ENCODE measurements at regions not wholly inside any gene's neighbourhood (a gene's known extent, or its start where the extent isn't known, plus 50 kb on each side); places are given as distances from the start of the nearest gene placed in this dataset.
"Not testable (repeated sequence)": the region's sequence is repeated elsewhere in the genome, so short reads cannot be mapped to it uniquely, and the experiment has no call there.

DNA sequence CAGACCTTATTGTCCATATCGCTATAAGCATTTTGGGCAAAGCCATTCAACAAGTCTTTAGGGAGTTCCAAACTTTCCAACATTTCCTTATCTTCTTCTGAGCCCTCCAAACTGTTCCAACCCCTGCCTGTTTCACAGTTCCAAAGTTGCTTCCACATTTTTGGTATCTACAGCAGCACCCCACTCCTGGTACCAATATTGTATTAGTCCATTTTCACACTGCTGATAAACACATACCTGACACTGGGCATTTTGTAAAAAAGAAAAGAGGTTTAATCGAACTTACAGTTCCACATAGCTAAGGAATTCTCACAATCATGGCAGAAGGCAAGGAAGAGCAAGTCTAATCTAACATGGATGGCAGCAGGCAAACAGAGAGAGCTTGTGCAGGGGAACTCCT, 834.1 kb upstream of the GBE1 start:
- no peak for DNase-seq

DNA sequence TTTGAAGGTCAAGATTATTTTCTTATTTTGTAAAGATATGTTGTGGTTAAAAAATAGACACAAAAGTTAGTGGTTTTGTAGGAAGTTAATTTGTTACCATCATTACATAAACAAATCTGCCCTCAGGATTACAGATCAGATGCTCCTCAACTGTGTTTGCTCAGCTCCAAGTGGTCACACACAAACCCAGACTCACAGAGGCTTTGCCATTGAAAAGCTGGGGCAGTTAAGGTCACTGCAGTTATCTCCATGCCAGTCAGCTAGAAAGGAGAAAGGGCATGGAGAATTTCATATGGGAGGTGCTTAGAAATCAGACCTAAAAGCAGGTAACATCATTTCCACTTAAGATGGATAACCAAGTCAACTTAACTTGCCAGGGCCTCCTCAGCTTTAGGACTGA, 825.7 kb upstream of the GBE1 start:
- no peak for DNase-seq

DNA sequence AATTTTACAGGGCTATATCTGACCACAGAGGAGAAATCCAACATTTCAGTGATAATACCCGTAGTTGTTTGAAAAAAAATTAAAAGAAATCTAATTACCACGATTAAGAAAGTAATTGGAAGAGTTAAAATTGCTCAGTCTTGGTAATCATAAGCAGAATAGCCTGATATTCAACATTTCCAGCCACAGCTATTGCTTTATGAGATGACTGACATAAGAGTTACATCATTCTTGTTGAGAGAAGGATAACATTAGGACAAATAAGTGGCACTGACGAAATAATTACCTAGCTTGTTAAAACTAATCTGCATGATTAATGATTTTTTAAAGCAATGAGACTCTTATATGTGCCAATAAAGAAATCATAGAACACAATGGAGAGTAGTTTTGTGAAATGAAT, 825.0 kb upstream of the GBE1 start:
- DNase-seq, result no peak

DNA sequence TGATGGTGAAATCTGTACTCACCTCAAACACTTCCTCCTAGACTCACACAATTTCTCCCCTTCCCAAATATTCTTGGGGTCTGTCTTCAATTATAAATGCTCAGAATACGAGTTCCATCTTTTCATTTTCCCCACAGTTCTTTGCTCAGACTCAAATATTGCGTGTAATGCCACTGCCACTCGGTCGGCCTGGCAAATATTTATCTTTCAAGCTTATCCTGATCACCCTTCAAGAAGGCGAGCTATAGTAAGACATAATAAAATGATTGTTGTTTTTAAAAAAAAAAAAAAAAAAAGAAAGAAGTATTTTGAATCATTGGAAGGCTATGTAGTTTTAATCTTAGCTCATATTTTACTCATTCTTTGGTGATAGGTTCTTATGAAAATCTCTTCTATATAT, 824.6 kb upstream of the GBE1 start:
- DNase-seq, result not testable (repeated sequence)

DNA sequence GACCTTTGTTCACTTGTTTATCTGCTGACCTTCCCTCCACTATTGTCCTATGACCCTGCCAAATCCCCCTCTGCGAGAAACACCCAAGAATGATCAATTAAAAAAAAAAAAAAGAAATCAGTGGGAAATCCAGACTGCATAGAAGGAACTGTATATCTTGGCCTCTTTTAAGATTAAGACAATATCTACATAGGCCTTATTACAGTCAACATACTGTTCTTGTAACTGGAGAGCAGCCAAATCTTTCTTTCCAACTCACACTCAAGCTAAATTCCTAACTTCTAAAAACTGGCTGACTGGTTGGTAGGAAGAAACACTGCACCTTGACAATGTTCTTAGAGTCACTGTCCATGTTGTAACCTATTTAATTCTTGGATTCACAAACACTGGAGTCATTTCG, 824.1 kb upstream of the GBE1 start:
- DNase-seq, result not testable (repeated sequence)

DNA sequence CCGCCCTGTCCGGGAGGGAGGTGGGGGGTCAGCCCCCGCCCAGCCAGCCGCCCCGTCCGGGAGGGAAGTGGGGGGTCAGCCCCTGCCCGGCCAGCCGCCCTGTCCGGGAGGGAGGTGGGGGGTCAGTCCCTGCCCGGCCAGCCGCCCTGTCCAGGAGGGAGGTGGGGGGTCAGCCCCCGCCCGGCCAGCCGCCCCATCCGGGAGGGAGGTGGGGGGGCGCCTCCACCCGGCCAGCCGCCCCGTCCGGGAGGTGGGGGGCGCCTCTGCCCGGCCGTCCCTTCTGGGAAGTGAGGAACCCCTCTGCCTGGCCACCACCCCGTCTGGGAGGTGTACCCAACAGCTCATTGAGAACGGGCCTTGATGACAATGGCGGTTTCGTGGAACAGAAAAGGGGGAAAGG, 823.4 kb upstream of the GBE1 start:
- DNase-seq, result not testable (repeated sequence)

DNA sequence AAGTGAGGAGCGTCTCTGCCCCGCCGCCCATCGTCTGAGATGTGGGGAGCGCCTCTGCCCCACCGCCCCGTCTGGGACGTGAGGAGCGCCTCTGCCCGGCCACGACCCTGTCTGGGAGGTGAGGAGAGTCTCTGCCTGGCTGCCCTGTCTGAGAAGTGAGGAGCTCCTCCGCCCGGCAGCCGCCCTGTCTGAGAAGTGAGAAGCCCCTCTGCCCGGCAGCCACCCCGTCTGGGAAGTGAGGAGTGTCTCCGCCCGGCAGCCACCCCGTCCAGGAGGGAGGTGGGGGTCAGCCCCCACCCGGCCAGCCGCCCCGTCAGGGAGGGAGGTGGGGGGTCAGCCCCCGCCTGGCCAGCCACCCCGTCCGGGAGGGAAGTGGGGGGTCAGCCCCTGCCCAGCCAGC, 823.0 kb upstream of the GBE1 start:
- not testable (repeated sequence) for DNase-seq

DNA sequence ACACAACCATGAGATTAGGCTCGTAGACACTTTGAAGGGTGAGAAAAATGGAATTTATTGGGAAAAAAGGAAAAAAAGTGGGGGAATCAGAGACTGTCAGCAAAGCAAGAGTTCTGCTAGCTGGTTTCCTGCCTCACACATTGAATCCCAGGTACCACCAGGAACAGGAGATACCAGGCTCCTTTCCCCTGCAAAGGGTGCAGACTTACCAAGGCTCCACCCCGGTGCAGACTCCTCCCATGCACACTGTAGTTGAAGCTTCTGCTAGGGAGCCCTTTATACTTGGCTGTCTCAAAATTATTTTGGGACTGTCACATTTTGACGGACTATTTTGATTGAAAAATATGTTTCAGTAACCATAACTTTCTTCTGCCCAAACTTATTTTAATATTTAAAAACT, 819.9 kb upstream of the GBE1 start:
- DNase-seq, result no peak

DNA sequence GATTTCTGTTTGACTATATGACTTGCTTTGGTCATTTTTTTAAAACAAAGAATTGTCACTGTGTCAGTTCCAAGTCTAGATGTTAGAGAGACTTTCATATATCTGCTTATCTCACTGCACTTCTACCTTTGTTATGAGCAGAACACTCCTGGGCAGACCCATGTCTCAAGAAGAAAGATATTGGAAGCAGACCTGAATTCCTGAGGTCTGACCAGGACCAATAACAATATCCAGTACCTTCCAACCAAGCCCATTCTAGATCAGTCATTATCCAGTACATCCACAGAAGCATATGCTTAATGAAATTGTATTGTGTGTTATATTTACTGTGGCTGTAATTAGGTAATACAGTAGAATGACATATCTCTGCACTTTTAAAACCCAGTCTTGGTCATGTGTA, 811.3 kb upstream of the GBE1 start:
- no peak for DNase-seq

DNA sequence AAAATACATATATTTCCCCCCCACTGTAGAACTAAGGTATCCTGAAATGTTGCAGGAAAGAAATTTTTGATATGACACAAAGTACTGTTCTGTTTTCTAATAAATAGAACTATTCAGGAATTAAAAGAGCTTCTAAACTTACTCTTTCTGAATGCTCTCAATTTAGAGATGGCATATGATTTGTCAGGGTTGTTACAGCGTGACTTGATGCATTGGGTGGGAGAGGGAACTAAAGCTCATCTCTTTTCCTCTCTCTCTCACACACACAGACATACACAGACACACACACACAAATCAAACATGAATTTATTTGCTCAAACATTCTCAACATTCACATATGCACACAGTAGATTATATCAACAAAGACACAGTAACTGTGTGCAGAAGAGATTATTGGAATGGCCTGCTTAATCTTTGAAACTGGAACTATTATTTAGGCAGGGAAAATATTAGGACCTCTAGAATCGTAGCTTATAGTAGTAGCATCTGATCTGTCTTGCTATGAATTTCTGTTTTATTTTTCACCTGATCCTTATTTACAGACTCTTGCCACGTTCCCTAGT, 807.4 kb upstream of the GBE1 start:
- DNase-seq, result no peak

DNA sequence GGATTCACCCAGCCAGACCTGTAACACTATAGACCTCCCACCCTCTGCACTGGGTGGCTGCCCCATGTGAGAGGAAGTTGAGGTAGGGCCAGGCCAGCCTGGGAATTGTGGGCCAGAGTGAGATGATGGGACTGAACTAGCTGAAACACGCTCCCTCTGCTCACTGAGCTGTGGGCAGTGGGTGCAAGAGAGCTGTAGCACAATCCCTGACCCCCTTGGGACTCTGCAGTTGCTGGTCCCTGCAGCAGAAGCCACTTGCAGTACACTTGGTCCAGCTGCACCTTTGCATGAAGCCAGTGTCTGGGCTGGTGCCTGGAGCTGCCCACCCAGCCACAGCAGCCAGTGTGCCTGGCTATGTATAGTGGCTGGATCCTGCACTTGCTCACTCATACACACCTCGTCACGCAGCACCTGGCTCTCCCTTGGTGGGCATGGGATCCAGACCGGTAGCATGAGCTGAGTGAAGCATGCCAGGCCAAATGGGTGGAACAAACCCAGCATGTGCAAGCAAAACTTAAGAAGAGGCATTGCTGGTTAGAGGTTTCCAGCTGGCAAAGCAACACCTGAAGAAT, 805.7 kb upstream of the GBE1 start:
- no peak for DNase-seq

DNA sequence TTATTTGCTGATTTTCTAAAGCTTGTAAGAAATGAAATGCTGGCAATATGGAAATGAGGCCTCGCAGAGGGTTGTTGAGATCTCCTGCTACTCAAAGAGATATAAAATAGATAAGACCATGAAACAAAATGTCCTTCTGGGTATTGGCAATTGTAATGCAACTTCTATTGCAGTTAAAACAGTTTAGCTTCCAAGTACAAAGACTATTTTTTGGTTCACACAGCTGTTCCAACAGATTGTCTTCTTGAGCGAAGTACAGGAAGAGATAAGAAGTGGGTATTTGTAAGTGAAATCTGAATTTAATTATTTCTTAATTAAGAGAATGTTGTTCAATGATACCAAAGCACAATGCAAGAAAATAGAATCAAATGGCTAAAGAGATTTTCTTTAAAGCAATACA, 801.5 kb upstream of the GBE1 start:
- DNase-seq, result no peak

DNA sequence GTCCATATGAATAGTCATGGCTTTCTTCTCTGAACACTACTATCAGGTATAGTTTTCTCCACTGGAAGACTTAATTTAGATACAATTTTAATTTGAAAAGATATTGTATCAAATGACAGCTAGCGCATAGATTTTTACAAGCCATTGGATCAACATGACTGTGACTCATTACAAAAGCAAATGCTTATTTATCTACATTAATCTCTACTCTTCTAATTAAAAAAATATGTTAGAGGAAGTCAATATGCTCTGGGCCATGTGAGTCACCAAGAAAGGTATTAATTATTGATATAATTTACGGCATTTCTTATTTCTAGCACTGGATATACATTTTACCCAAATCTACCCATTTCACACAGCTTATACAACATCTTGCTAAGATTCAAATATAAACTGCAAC, 800.3 kb upstream of the GBE1 start:
- no peak for DNase-seq

DNA sequence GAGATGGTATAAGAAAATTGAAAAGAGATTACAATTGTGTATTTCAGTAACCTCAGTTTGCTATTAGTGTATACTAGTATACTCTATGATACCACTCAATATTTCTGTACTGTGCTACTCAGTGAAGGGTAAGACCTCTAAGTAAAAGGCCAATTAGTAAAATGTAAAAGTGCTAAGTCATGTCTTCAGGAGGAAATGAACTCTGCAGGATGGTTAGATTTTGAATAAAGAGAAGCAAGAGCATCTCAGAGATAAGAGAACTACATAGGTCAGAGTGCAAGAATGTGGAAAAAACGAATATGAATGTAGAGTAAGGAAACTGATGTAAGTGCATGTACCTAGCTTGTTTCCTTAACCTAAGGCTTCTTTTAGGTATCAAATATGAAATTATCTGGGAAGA, 796.6 kb upstream of the GBE1 start:
- no peak for DNase-seq

DNA sequence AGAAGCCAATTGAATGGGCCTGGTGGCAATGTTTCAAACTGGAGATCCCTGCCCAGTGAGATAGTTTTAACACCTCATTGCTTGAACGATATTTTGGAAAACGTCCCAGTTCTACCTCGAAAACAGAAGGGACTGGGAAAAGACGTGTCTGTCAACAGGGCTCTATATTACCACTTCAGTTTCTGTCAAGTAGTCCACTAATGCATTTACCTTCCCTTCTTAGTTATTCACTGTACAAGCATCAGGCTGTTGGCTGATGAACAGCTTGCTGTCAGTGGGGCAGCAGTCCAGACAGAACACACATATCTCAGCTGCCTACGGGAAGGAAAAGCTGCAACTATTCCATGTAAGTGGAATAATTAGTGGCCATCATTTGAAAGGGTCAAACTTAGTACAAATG, 794.7 kb upstream of the GBE1 start:
- no peak for DNase-seq

DNA sequence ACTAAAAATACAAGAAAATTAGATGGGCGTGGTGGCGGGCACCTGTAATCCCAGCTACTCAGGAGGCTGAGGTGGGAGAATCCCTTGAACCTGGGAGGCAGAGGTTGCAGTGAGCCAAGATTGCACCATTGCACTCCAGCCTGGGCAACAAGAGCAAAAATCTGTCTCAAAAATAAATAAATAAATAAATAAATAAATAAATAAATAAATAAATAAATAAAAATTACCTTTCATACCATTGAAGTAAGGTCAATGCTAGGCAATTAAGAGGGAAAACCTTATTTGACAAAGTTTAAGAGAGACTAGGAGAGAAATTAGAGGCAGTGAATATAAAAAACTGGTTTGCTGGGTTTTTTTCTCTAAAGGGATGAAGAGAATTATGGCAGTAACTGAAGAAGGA, 781.1 kb upstream of the GBE1 start:
- not testable (repeated sequence) for DNase-seq

DNA sequence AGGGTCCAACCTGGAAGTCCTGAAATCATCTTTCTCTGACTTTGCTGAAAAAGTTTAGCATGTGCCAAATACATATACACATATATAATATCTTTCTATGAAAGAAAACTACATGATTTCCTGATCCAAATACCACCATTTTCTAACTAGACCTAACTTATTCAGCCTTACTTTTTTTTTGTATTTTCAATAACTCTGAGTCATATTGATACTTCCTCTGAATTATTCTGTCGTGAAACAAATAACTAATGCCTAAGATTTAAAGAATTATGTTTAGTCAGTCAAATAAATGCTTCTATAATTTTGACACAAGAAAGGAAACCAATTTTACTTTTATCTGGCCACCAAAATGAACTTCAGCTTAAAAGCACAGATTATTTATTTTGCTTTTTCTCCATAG, 760.2 kb upstream of the GBE1 start:
- DNase-seq, result no peak

DNA sequence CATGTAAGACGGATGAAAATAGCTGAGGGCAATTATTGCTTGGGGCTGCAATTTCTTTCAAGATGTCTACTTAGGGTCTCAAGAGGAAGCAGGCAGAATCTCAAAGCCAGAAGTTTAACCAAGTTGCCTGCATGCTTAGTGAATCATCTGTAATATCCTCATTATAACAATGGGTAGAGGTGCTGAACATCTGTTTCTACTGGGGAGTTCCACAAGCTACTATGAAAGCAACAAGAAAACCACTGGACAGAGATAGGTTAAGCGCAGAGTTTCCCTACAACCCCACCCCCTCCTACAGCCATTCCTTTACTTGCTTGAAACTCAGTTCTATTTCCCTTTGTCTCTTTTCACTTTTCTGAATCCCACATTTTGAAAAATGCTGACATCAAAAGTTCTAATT, 759.4 kb upstream of the GBE1 start:
- no peak for DNase-seq

DNA sequence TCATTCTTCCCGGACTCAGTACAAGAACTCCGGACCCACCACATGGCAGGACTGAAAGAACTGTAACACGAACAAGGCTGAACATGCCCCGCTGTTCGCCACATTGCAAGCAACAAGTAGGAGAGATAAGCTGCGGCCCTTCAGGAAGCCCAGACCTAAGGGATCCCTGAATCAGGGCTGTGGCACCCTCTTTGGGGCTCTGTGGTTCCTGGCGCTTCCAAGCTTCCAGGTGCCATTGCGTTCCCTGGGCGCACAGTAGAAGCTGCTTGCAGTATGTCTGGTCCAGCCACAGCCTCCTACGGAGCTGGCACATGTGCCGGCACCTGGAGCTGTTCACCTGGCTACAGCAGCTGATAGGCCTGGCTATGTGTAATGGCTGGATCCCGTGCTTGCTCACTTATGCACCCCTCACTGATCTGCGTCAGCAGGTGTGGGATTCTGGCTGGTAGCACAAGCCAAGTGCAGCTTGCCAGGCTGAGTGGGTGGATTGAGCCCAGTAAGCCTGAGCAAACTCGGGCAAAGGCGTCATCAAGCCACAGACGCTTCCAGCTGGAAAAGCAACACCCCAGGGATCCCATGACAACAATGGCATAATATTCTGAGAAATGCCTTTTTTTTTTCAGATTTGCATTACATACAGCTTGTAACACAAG, 748.6 kb upstream of the GBE1 start:
- DNase-seq, result peak; percentile 5

DNA sequence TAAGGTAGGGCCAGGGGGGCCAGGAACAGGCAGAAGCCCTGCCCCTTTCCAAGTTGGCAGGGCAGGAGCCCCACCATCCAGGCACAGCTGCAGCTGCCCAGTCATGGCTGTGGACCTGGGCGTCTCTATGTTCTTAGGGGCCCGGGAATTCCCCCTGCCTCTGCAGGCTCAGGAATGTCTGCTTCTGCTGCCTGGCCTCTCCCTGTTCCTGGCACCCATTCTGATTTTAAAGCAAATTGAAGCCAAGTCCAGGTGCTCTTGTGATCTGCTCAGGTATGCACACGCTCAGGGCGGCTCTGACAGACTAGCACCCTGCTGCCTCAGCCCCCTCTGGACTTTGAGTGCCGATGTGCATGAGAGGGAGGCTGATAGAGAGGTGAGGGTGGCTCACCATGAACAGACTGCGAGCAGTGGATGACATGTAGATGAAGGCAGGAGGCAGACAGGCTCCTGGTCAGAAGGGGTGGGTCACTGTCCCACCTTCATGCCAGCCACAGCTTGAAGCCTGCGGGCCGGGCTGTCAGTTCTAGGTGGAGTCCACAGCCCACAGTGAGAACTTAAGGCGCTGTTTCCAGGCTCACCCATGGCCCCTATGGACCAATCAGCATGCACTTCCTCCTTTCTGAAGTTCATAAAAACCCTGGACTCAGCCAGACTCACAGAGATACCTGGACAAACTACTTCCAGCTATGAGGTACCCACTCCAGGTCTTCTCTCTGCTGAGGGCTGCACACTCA, 747.8 kb upstream of the GBE1 start:
- DNase-seq, result no peak

DNA sequence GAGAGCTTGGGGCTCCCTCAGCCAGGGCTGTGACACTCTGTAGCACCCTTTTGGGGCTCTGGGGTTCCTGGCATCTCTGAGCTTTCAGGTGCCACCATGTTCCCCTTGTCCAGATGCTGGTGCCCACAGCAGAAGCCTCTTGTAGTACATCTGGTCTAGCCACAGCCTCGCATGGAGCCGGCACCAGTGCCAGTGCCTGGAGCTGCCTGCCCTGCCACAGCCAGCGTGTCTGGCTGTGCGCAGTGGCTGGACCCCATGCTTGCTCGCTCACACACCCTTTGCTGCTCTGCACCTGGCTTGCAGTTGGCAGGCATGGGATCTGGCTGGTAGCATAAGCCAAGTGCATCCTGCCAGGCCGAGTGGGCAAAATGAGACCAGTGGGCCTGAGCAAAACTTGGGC, 744.8 kb upstream of the GBE1 start:
- no peak for DNase-seq

DNA sequence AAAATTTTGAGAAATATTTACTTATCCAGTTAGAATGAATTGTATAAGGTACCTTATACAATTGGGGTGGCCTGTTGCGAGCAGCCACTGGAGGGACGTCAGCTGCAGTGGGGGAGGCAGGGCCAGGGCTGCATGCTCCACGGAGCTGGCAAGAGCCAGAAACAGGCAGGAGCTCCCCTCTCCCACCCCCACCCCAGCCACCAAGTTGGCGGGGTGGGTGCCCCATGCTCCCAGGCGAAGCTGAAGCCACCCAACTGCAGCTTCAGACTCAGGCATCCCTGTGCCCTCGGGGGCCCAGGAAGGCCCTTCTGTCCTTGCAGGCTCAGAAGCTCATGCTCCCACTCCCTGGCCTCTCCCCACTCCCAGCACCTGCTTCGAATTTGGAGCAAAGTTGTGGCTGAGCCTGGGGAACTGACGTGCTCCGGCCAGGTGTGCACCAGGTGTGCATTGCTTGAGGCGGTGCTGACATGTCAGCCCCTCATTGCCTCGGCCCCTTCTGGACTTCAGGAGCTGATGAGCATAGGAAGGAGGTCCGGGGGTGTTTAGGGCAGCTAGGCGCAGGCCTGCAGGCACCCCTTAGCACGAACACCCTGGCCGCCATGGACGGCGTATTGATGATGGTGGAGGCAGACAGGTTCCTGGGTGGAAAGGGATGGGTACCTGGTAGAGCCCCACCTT, 743.8 kb upstream of the GBE1 start:
- DNase-seq, result no peak

DNA sequence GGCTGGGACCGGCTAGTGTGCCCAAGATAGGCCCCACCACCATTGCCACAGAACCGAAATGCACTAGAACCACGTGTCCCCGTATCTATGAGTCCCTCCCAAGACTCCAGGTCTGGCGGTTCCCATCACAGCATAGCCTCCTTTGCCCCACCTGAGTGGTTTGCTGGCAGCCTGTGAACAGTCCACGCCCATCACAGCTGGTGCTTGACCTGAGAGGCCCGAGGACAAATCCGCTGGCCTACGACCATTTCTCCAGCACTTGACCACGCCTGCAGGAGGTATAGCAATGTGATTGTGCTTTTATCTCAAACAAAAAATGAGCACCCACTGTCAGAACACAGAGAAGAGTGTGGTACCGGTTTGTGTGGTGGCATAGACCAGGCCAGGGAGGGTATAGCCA, 736.7 kb upstream of the GBE1 start:
- DNase-seq, result no peak

Measured in eye (tissue), 1 donor.